Stimulated activated CD4-positive, alpha-beta T cell treated with anti-CD3 and anti-CD28 coated beads, Interleukin-1b, Interleukin-23, amount 100 ng/mL, for 48 hours (primary cell): ENCODE measurements at regions not wholly inside any gene's neighbourhood (a gene's known extent, or its start where the extent isn't known, plus 50 kb on each side); places are given as distances from the start of the nearest gene placed in this dataset.

Source experiments
- DNase-seq: peaks from one replicate; pipeline ENCODE4 v3.0.0-alpha.2; 2020

DNA sequence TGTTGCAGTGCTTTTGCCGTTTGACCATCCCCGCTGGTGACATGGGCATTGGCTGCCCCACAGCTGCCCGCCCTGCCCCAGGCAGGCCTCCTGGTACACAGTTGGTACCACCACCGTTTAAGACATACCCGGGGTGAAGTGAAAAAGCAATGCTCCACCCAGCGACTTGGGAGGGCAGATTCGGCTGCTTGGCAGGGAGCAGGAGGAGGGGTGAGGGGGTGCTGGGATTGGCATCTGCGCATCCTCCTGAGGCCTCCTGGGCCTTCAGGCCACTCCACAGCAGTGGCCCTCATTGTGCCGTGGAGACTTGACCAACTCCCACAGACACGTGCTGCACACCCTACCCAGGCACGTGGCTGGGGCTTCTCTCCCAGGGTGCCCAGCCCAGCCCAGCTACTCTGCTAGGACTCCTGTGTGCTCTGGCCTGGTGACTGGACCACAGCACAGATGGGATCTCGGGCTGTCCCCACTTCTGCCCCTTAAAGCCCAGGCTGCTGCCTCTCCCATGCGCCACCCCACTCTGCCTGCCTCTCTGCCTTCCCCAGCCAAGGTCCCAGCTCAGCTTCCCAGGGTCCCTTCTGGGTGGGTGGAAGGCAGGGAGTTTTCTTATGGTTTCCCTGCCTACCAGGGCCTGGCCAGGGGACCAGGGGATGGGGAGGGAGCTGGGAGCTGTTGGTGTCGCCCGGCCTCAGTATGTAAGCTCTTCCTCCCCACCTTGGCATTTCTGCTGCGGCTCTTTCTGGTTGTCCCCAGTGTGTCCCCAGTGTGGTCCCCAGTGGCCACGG, 157.0 kb upstream of the HS6ST1 start:
- DNase-seq: no peak

DNA sequence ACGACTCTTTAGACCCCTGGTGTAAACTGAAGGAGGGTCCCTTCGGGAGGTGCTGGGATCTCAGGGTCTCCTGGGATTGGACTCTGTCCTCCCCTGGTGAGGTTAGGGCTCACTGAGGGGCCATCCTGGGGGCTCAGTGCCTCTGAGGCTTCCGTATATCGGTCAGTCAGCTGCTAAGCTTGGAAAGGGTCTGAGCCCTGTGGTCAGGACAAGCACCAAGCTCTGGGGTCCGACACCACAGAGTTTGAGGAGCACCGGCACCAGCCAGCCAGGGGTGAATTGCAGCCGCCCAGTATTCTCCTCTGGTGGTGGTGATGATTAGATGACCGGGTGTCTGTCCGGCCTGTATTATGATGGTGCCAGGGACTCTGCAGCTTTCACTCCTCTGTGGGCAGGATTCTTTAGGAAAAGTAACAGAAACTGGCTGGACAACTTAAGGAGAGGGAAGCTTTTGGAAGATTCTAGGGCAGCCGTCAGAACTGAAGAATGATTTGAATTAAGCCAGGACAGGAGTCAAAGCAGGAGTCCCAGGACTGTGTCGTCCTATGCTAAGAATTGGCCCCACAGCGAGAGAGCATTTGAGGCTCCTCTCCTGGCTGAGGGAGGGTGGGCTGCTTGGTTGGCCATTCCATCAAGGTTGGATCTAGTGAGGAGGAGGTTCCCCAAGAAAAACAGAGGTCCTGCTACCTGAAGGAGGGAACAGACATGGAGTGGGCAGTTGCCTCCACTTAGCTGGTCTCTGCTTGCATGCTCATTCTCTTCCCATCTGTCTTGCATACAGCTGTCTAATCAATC, 158.6 kb upstream of the HS6ST1 start:
- no peak for DNase-seq

DNA sequence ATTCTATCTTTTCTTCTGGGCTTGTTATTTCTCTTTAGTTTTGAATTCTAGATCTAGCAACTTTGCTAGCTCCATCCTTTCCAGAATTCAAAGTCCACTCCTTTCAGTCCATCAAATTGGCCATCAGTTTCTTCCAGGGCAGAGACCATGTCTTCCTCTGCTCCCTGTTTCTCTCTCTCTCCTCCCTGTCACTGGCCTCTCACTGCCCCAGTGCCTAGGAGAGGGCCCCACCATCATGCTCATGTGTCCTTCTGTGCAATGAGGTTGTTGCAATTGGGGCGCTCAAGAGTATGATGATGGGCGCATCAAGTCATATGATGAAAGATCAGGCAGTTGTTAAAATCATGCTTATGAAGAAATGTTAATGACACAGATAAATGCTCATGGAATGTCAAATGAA, 159.2 kb upstream of the HS6ST1 start:
- no peak for DNase-seq

DNA sequence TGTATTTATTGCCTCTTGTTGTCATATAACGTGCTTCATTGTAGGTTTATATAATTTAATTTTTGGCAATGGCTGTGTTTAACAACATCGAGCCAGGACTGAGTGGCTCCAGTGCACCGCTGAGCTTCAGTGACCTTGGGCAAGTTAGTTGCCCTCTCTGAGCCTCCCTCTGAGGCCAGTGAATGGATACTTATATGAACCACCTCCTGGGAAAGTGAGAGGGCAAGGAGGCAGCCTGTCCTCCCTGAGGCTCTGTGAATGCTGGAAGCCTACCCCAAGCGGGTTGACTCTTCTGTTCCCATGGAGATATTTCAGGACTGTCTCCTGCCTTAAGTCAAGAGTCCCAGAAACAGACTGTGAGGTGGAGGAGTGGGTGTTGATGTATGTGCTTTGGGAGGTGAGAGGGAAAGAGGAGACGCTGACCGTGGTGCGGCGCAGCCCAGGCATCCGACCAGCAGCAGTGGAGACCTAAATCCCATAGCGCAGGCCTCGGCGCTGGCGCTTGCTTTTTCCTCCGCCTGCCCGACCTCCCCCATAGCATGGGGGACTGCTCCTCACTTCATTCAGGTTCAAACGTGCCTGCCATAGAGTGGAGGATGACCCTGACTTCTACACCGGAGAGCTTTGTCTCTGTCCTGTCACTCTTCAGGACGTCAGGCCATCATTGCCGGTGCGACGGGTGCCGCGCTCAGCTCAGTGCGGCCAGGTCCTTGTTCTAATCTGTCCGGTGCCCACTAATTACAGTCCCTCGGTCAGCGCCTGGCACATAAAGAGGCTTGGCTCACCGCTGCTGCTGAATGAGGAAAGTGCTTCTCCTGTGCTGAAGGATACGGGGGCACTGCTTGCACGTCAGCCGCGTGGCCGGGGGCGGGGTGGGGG, 167.3 kb upstream of the HS6ST1 start:
- DNase-seq: no peak

DNA sequence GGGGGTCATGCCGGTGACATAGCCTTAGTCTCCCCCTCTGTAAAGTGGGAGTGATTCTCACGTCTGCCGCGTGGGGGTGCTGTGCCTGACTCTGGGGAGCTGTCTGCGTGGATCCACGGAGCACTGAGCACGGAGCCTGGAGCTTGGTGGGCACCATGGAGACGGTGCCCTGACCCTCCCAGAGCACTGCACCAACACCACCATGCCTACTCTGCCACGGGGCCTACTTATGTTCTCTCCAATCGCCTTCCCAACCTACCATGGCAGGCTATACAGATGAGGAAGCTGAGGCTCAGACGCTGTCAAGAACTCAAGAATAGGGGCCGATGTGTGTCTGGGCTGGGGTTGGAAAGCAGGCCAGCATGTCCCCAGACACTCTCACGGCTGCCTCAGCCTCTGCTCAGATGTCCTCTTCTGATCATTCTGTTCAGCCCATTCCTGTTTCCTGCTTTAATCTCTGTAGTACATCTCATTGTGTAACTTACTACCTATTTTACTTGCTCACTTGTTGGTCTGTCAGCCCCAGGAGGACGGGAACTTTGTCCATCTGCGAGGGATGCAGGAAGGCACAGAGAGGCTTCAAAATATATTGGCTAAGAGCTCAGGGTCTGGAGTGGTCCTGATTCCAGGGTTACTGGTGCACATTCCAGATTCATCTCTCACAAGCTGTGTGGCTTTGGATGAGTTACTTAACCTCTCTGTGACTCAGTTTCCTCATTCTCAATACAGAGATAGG, 168.1 kb upstream of the HS6ST1 start:
- no peak for DNase-seq

DNA sequence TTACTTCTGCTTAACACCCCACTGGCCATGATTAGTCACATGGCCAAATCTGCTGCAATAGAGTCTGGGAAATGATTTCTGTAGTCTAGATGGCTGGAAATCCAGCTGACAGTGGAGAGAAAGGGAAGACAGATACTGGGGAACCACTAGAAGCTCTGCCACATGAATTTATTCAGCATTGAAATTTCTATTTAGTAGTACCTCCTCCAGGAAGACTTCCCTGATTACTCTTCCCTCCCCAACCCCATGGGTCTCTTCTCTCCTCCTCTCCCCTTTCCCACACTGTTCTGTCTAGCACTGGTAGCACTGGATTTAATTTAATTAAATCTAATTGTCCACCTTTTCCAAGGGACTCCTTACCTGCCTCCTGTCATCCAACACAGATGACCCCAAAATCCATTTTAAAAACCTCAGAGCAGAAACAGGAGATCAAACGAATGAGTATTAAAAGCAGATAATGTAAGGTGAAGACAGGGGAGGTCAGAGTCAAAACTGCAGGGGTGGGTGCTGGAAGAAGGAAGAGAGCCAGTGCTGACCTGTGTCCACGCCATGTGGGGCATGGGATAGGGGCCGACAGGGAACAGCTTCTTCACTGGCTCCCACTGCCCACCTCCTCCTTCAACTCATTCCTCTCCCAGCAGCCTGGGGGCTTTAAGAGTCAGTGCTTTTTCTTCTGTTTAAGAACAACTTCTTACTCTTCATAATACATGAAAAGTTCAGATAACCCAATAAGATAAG, 169.2 kb upstream of the HS6ST1 start:
- no peak for DNase-seq

DNA sequence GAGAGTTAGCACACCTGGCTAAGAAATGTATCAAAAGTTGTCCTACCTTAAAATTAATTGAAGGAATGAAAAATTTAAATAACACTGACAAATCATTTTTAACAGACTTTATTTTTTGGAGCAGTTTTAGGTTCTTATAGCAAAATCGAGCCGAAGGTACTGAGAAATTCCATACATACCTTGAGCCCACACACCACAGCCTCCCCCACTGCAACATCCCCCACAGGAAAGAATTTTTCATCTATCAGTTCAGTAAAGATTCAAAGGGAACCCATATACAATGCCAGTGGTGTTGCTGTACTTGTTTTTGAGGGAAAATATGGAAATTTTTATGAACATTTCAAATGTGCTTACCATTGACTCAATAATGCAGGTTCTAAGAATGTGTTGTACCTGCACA, 169.8 kb upstream of the HS6ST1 start:
- DNase-seq: no peak

DNA sequence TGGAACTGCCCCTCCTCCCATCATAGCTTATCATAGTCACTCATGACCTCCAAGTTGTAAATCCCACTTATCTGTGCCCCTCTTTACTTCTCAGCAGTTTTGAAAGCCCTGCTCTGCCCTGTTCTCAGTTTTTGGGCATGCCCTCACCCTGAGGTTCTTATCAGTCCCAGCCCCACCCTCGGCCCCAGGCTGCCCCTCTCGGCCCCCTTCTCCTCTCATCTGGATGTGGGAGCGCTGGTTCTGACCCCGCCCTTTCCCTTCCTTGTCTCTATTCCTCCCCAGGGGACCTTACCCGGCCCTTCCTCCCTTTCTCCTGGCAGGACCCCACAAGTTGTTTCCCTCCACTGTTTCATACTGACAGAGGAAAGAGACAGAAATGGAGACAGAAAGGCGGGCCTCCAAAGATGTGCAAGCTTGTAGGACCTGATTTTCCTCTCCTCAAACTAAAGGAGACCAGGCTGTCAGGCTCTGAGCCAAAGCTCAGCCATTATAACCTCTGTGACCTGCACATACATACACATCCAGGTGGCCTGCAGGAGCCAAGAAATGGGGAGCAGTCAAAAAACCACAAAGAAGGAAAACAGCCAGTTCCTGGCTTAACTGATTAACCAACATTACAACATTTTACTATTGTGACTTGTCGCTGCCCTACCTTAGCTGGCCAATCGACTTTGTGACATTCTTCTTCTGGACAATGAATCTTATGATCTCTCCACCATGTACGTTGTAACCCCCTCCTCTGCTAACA, 171.0 kb upstream of the HS6ST1 start:
- DNase-seq: no peak

DNA sequence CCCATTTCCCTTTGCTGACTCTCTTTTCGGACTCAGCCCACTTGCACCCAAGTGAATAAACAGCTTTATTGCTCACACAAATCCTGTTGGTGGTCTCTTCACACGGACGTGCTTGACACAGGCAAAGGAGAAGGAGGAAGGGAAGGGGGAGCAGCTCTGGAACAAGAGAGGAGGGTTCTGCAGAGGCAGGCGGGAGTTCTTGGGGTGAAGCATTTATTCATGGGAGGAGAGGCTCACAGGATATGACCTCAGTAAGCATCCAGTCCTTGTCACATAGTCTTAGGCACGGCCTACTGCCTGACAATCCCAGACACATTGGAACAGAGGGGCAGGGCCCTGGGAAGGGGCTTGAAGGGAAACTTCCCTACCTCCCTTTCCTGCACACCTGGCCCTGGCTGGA, 171.7 kb upstream of the HS6ST1 start:
- DNase-seq: no peak

DNA sequence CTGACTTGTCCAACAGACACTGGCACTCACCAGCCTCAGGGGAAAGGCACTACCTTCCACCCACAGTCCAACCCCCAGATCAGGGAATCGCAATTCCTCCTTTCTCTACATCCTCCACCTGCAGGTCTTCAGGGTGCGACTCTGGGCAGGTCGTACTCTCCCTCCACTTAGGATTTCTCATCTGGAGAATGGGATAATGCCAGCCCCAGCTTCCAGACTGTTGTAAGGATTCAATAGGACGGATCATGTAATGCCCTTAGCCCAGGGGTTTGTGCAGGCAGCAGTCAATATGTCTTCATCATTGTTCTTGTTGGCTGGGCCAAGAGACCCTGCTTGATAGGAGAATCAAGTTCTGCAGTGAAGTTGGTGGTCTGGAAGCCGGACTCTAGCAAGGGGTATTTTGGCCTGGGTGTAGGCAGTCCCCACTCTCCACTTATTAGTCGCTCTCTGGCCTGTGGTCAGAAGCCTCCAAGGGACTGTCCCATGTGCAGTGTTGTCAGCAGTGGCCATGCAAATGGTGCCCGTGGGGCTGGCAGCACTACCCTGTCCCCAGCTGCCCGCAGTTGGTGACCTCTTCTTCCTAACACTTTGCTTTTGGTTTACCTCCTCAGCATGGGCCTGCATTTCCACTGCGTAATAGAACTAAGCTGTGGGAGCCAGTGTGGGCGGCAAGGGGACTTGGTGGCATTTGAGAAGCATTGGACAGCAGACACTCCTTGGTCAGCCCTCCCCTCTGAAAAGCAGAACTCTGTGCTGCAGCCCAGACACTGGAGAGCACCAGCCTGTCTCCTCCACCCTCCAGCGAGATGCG, 172.4 kb upstream of the HS6ST1 start:
- no peak for DNase-seq

DNA sequence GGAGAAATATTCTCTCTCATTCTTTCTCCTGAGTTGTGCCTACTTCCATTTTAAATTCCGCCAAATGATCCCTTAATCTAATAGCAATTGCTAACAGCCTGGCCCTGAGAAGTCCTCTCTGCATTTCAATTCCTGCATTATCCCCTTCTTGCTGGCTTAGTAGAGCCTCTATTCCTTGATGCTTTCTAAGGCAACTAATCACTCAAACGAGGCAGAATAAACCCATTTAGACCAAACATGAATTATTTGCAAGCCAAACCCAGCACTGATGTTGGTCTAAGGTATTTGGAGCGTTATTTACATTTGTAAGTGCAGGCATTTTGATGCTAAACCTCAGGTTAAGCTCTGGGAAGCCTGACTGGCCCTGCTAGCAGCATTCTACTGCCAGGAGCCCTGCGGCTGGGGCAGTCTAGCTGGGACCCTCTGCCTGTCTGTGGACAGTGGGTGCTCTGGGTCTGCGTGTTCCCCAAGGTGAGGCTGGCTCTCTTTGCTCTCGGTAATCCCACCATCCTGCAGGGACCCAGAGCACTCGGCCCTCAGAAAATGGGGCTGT, 173.1 kb upstream of the HS6ST1 start:
- no peak for DNase-seq

DNA sequence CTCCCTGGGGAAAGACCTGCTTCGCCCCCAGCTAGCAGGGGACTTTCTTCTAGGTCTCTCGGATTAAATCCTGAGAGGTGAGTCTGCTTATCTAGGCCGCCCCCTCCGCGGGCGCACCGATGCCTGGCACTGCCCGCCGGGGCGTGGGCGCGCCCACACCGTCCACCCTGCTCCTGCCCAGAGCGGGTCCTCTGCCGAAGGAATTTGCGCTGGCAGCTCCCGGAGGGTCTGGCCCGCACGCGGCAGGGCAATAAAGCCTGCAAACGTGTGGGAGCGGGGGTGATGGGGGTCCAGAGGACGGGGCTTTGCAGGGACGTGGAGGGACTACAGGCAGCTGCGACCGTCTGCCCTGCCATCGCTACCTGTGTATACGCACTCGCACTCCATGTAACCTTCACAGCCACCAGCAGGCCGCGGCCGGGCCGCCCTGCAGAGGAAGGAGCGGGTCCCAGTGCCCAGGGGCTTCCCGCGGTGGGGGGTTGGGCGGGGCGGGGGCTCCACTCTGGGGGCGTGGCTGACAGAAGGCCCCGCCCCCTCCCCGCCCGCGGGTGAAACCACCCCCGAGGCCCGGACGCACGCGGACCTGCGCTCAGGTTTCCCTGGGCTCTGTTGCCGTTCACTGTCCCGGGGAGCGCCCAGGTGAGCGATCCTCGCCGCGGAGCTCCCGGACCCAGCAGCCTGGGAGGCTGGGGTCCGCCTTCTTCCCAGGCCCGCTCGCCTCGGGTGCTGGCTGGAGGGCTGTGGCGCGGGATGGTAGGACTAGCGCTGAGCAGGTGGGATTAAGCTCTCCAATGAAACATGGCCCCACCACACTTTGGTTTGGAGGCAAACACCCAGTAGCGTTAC, 174.5 kb upstream of the HS6ST1 start:
- DNase-seq: no peak

DNA sequence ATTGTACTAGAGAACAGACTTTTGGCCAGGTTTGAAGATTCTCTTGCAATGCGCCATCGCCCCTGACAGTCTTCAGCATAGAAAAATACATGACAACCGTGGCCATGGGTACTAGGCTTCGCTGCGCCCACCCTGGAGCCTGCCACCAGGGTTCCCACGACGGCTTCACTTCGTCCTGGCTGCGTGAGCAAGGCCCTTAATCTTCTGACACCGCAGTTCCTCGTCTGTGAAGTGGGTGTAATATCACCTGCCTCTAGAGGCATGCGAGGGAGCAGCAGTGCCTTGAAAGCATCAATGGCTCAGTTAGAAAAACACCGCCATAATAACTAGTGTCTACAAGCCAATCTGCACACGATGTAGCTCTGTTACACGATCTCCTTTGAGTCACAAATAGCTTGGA, 175.2 kb upstream of the HS6ST1 start:
- no peak for DNase-seq

DNA sequence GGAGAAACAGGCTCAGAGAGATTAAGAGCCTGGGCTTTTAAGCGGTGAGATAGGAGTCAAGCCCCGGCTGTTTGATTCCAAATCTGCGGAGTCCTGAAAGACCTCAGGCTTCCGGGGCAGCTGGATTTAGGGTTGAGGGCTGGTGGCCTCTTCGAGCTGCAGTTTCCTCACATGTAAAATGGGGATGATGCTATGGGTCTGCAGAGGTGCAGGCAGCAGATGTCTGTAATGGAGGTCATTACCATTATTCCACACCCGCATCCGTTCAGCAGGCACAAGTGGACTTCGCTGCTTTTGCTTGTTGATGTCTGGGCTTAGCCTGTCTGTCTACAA, 175.6 kb upstream of the HS6ST1 start:
- DNase-seq: no peak

DNA sequence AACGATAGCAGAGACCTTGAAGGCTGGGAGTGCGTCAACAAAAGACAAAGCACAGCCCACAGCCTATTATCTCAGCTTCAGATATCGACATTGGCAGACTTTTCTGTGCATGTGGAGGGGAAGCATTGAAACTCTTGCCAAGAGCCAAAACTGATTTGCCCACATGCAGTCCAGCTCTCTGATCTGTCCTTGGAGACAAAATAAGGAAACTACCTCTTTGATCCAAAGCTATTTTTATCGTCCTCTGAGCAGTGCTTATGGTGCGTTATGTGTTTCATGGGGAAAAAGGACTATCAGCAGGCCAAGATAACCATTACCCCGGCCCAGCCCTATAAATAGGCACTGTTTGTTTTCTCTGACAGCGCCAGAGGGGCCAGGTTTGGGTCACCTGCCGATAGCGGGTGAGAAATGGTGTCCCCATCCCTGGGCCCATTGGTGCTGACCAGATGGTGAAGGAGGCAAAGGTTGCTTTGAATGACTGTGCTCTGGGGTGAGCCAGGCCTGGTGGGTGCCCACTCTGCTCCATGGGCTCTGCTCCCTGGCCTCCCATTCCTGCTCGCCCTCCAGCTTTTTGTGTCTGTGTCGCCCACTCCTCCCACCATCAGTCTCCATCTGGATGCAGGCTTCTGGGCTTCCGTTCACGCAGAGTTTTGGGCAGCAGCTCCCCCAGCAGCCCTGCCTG, 176.1 kb upstream of the HS6ST1 start:
- no peak for DNase-seq

DNA sequence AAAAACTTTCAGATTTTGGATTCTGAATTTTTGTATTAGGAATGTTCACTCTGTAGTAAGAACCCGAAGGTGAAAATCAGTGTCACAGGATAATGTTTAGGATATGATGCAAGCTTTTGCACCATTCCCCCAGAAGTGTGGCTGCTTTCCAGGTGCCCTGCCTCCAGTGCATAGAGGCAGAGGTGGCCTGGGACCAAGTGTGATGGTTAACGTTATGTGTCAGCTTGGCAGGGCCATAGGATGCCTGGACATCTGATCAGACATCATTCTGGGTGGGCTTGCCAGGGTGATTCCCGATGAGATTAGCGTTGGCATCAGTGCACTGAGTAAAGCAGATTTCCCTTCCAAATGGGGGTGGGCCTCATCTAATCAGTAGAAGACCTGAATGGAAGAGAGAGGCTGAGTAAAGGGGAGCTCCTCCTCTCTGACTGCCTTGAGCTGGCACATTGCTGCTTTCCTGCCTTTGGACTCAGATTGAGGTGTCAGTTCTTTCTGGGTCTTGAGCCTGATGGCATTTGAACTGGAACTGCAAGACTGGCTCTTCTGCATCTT, 177.4 kb upstream of the HS6ST1 start:
- no peak for DNase-seq

DNA sequence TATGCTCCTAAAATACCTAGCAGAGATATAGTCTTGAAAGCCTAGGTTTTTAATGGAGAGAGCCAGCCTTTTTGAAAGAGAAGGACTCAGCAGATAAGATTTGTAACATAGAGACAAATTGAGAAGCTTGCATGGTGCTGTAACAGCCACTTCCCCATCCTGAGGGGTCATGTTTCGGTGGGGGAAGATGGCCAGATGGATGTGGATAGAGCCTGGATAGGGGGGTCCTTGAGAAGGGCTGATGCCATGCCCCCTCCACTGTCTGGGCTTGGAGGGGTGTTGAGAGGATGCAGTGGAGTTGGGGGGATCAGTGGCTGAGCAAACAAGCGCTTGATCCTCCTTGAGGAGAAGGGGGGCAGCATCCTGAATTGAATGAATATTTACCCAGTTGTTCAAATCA, 178.0 kb upstream of the HS6ST1 start:
- DNase-seq: no peak

DNA sequence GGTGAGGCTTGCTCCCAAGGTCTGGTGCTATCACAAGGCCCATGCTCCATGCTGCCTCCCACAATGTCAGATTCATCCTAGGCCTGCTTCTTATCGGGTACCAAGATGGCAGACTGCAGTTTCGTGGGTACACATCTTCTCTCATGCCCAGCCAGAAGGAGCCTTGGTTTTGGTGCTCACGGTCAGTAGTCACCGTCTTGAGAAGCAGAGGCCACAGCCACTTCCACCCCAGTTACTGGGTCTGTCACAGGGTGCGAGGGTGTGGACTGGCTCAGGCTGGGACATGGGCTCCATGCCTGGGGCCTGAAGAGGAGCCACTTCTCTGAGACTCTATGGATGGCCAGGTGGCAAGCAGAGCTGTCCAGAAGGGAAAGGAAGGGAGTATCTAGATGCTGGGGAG, 178.8 kb upstream of the HS6ST1 start:
- DNase-seq: no peak
